ENCODE measurements at regions not wholly inside any gene's neighbourhood (a gene's known extent, or its start where the extent isn't known, plus 50 kb on each side); places are given as distances from the start of the nearest gene placed in this dataset.

GRCh38 chr1:37317870-37318467 lies 156.4 kb upstream of the ZC3H12A start:
- 3 to 5% methylated on average over 4 to 13 of the region's 35 CpGs for WGBS, 2 donors (ENCODE audit: low coverage in 1 of 2)

GRCh38 chr1:37318490-37318889 lies 155.9 kb upstream of the ZC3H12A start:
- H3K36me3 ChIP-seq: no peaks in the 10 kb centered on the region
- peaks cover 0 to 11% (median 0%) of the 10 kb centered on the region in 3 donors for H3K4me1 ChIP-seq
- H3K4me3 ChIP-seq: no peak overlapping the region
- TF ChIP-seq POLR2A (IDR thresholded peaks at IDR 0.05): no peak
- TF ChIP-seq POLR2AphosphoS5 (IDR thresholded peaks at IDR 0.05): no peak
- no peak for TF ChIP-seq CTCF (IDR thresholded peaks at IDR 0.05)
- TF ChIP-seq EP300 (IDR thresholded peaks at IDR 0.05): no peak
- no peak overlapping the region for H3K27ac ChIP-seq
- no peak for ATAC-seq
- H3K9me3 ChIP-seq: peaks cover 0 to 3% (median 0%) of the 10 kb centered on the region in 3 donors
- WGBS, 2 donors (ENCODE audit: low coverage in 1 of 2): 37% methylated on average over 5 of the region's 20 CpGs; no CpG with 5 or more reads in 1 of the 2 donors
- peaks cover 94% of the 10 kb centered on the region for H3K27me3 ChIP-seq

More at GRCh38 chr1:37317870-37318467, 156.4 kb upstream of the ZC3H12A start:
- no peak for ATAC-seq
- Histone ChIP-seq H3K4me3 (no peak overlapping the region), H3K27me3 (peaks cover 95% of the 10 kb centered on the region), H3K9me3 (no peaks in the 10 kb centered on the region), H3K36me3 (no peaks in the 10 kb centered on the region), H3K27ac (no peak overlapping the region), H3K4me1 (peaks cover 0 to 11% (median 0%) of the 10 kb centered on the region in 3 donors)
- TF ChIP-seq POLR2AphosphoS5 (IDR thresholded peaks at IDR 0.05): no peak
- TF ChIP-seq POLR2A (IDR thresholded peaks at IDR 0.05): no peak
- TF ChIP-seq EP300 (IDR thresholded peaks at IDR 0.05): no peak
- no peak for TF ChIP-seq CTCF (IDR thresholded peaks at IDR 0.05)

- WGBS, 2 donors (ENCODE audit: low coverage in 1 of 2): no CpG with 5 or more reads among the region's 5 CpGs
- Histone ChIP-seq H3K27ac (no peak overlapping the region), H3K9me3 (peaks cover 0 to 11% (median 0%) of the 10 kb centered on the region in 3 donors), H3K27me3 (peaks cover 94% of the 10 kb centered on the region), H3K4me1 (peaks cover 0 to 11% (median 0%) of the 10 kb centered on the region in 3 donors), H3K36me3 (no peaks in the 10 kb centered on the region), H3K4me3 (no peak overlapping the region)
- ATAC-seq: no peak
- TF ChIP-seq CTCF (IDR thresholded peaks at IDR 0.05): no peak
- no peak for TF ChIP-seq EP300 (IDR thresholded peaks at IDR 0.05)
- no peak for TF ChIP-seq POLR2A (IDR thresholded peaks at IDR 0.05)
- no peak for TF ChIP-seq POLR2AphosphoS5 (IDR thresholded peaks at IDR 0.05)
Observed at GRCh38 chr1:37319284-37319683, 155.1 kb upstream of the ZC3H12A start.

GRCh38 chr1:37323486-37324377 lies 150.6 kb upstream of the ZC3H12A start:
- peaks cover 94% of the 10 kb centered on the region for H3K27me3 ChIP-seq

More at GRCh38 chr1:37323486-37324377, 150.6 kb upstream of the ZC3H12A start:
- Histone ChIP-seq H3K4me3 (no peak overlapping the region), H3K36me3 (no peaks in the 10 kb centered on the region), H3K27ac (no peak overlapping the region), H3K4me1 (no peaks in the 10 kb centered on the region), H3K9me3 (peaks cover 0 to 15% (median 0%) of the 10 kb centered on the region in 3 donors)
- 37 to 86% methylated on average over 2 to 8 of the region's 19 CpGs for WGBS, 2 donors (ENCODE audit: low coverage in 1 of 2)
- ATAC-seq: no peak
- TF ChIP-seq CTCF (IDR thresholded peaks at IDR 0.05) (peak in 1 of 4 experiments; percentile 30), EP300 (IDR thresholded peaks at IDR 0.05) (no peak), POLR2AphosphoS5 (IDR thresholded peaks at IDR 0.05) (no peak), POLR2A (IDR thresholded peaks at IDR 0.05) (no peak)
